ENCODE measurements at regions not wholly inside any gene's neighbourhood (a gene's known extent, or its start where the extent isn't known, plus 50 kb on each side); places are given as distances from the start of the nearest gene placed in this dataset.

DNA sequence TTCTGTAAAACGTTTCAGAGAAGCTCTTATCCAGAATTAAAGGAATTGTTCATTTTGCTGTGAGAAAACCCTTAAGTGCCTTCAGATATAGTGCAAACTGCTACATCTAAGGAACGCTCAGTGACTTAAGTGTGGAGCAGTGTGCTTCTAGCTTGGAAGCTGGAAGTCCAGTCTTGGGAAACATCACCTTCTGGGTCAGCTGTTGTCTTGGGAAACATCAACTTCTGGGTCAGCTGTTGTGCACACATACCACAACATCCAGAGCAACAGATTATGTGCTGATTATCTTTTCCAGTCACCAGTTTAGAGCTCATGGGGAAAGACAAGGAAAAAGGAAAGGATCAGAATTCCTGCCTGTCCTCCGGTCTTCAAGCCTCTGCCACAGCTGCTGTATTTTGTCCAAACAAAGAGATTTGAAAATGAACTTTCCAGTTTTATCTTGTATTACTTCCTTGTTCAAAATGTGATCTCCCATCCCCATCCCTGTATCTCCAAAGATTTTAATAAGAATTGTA lies 713.6 kb downstream of the NSUN3 start (continued):
- no peak for TF ChIP-seq ZNF624 (tag by site-specific recombination; IDR thresholded peaks at IDR 0.05)
- TF ChIP-seq, protein P1, sequence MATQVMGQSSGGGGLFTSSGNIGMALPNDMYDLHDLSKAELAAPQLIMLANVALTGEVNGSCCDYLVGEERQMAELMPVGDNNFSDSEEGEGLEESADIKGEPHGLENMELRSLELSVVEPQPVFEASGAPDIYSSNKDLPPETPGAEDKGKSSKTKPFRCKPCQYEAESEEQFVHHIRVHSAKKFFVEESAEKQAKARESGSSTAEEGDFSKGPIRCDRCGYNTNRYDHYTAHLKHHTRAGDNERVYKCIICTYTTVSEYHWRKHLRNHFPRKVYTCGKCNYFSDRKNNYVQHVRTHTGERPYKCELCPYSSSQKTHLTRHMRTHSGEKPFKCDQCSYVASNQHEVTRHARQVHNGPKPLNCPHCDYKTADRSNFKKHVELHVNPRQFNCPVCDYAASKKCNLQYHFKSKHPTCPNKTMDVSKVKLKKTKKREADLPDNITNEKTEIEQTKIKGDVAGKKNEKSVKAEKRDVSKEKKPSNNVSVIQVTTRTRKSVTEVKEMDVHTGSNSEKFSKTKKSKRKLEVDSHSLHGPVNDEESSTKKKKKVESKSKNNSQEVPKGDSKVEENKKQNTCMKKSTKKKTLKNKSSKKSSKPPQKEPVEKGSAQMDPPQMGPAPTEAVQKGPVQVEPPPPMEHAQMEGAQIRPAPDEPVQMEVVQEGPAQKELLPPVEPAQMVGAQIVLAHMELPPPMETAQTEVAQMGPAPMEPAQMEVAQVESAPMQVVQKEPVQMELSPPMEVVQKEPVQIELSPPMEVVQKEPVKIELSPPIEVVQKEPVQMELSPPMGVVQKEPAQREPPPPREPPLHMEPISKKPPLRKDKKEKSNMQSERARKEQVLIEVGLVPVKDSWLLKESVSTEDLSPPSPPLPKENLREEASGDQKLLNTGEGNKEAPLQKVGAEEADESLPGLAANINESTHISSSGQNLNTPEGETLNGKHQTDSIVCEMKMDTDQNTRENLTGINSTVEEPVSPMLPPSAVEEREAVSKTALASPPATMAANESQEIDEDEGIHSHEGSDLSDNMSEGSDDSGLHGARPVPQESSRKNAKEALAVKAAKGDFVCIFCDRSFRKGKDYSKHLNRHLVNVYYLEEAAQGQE (tag by site-specific recombination; IDR thresholded peaks at IDR 0.05) = no peak
- no peak for TF ChIP-seq ZNF549 (tag by site-specific recombination; IDR thresholded peaks at IDR 0.05)

- TF ChIP-seq ZNF23 (tag by site-specific recombination; IDR thresholded peaks at IDR 0.05; ENCODE audit: borderline replicate concordance) (no peak), ZNF785 (tag by site-specific recombination; IDR thresholded peaks at IDR 0.05) (no peak), ZNF274 (IDR thresholded peaks at IDR 0.05; ENCODE audit: low read length) (no peak), ZNF274 (tag by site-specific recombination; IDR thresholded peaks at IDR 0.05; ENCODE audit: borderline replicate concordance) (no peak), ZNF529 (tag by site-specific recombination; IDR thresholded peaks at IDR 0.05; ENCODE audit: insufficient replicate concordance) (no peak), SCRT2 (tag by site-specific recombination; IDR thresholded peaks at IDR 0.05) (no peak), ZSCAN23 (tag by site-specific recombination; IDR thresholded peaks at IDR 0.05) (no peak), GLIS1 (tag by site-specific recombination; IDR thresholded peaks at IDR 0.05) (no peak), ZNF302 (tag by site-specific recombination; IDR thresholded peaks at IDR 0.05; ENCODE audit: low read depth) (no peak), ZNF610 (tag by site-specific recombination; IDR thresholded peaks at IDR 0.05; ENCODE audit: borderline replicate concordance) (no peak), ZNF791 (tag by site-specific recombination; IDR thresholded peaks at IDR 0.05) (no peak), ZFP69B (tag by site-specific recombination; IDR thresholded peaks at IDR 0.05) (no peak), ZNF664 (tag by site-specific recombination; IDR thresholded peaks at IDR 0.05) (no peak), KLF10 (tag by site-specific recombination; IDR thresholded peaks at IDR 0.05) (no peak), BCL11B (tag by site-specific recombination; IDR thresholded peaks at IDR 0.05; ENCODE audit: low read depth) (no peak), ZNF596 (tag by site-specific recombination; IDR thresholded peaks at IDR 0.05) (no peak), KLF1 (tag by site-specific recombination; IDR thresholded peaks at IDR 0.05) (no peak), ZNF121 (tag by site-specific recombination; IDR thresholded peaks at IDR 0.05) (no peak), ZNF248 (tag by site-specific recombination; IDR thresholded peaks at IDR 0.05) (no peak), ZNF530 (tag by site-specific recombination; IDR thresholded peaks at IDR 0.05; ENCODE audit: low read depth) (no peak)
- TF ChIP-seq, protein P2, sequence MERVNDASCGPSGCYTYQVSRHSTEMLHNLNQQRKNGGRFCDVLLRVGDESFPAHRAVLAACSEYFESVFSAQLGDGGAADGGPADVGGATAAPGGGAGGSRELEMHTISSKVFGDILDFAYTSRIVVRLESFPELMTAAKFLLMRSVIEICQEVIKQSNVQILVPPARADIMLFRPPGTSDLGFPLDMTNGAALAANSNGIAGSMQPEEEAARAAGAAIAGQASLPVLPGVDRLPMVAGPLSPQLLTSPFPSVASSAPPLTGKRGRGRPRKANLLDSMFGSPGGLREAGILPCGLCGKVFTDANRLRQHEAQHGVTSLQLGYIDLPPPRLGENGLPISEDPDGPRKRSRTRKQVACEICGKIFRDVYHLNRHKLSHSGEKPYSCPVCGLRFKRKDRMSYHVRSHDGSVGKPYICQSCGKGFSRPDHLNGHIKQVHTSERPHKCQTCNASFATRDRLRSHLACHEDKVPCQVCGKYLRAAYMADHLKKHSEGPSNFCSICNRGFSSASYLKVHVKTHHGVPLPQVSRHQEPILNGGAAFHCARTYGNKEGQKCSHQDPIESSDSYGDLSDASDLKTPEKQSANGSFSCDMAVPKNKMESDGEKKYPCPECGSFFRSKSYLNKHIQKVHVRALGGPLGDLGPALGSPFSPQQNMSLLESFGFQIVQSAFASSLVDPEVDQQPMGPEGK (tag by site-specific recombination; IDR thresholded peaks at IDR 0.05) = no peak
- CTCF ChIA-PET = no interaction called here
- Histone ChIP-seq H3K36me3 (ENCODE audit: control insufficient read depth in 2 of 2, insufficient read depth in 1 of 2, low read length in 2 of 2) (no peaks in the 10 kb centered on the region), H3K4me1 (ENCODE audit: control insufficient read depth, insufficient read depth, low read length) (no peaks in the 10 kb centered on the region), H3K4me3 (ENCODE audit: low read depth, low read length) (no peak overlapping the region), H3K27ac (ENCODE audit: extremely low read depth, low read depth, low read length) (no peak overlapping the region), H3K9me3 (ENCODE audit: control insufficient read depth, insufficient read depth, low read depth, low read length) (no peaks in the 10 kb centered on the region)
- POLR2A ChIA-PET = no interaction called here
These were observed 715.4 kb downstream of the NSUN3 start for GRCh38 chr3:94778289-94778688.

Measured in HEK293 (cell line).